ENCODE measurements at regions not wholly inside any gene's neighbourhood (a gene's known extent, or its start where the extent isn't known, plus 50 kb on each side); places are given as distances from the start of the nearest gene placed in this dataset.

GRCh38 chr10:76666891-76667290 is 970.7 kb downstream of the KCNMA1 start:
- Histone ChIP-seq H4K20me1 (ENCODE audit: insufficient read depth, low read length) (no peaks in the 10 kb centered on the region), H3K9ac (ENCODE audit: low read length) (no peak overlapping the region), H3K27me3 (ENCODE audit: insufficient read depth, low read length) (no peaks in the 10 kb centered on the region), H3F3A (ENCODE audit: insufficient read depth, low read length) (no peaks in the 10 kb centered on the region), H3K36me3 (ENCODE audit: insufficient read depth, low read length) (no peaks in the 10 kb centered on the region), H3K4me2 (ENCODE audit: low read length) (no peak overlapping the region), H3K27ac (ENCODE audit: low read depth, low read length, poor library complexity, severe bottlenecking) (no peak overlapping the region), H3K4me3 (ENCODE audit: low read depth, low read length, poor library complexity, severe bottlenecking) (no peak overlapping the region), H2AFZ (ENCODE audit: low read length) (no peak overlapping the region), H3K9me3 (ENCODE audit: low read length) (no peaks in the 10 kb centered on the region), H3K79me2 (ENCODE audit: insufficient read depth, low read length) (no peaks in the 10 kb centered on the region), H3K4me1 (ENCODE audit: insufficient read depth, low read length, severe bottlenecking) (no peaks in the 10 kb centered on the region), H3K9me2 (ENCODE audit: low read depth, low read length) (no peaks in the 10 kb centered on the region)
- TF ChIP-seq CTCF (IDR thresholded peaks at IDR 0.05; ENCODE audit: low read length) (no peak), EZH2 (IDR thresholded peaks at IDR 0.05; ENCODE audit: borderline replicate concordance, low read length) (no peak)

DNA sequence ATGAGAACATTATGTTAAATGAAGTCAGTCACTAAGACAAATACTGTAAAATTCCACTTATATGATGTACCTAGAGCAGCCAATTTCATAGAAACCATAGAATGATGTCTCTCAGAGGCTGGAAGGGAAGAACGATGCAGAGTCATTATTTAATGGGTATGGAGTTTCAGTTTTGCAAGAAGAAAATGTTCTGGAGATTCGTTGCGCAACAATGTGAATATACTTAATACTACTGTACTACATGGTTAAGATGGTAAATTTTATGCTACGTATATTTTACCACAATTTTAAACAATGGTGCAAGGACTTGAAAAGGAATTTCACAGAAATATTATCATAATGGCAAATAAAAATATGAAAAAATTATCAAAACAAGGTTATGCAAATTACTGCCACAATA is 972.6 kb downstream of the KCNMA1 start:
- H3K79me2 ChIP-seq (ENCODE audit: insufficient read depth, low read length): no peaks in the 10 kb centered on the region
- TF ChIP-seq EZH2 (IDR thresholded peaks at IDR 0.05; ENCODE audit: borderline replicate concordance, low read length) (no peak), CTCF (IDR thresholded peaks at IDR 0.05; ENCODE audit: low read length) (no peak)
- H3K27me3 ChIP-seq (ENCODE audit: insufficient read depth, low read length): no peaks in the 10 kb centered on the region
- no peak overlapping the region for H2AFZ ChIP-seq (ENCODE audit: low read length)
- H3K9ac ChIP-seq (ENCODE audit: low read length): no peak overlapping the region
- no peaks in the 10 kb centered on the region for H4K20me1 ChIP-seq (ENCODE audit: insufficient read depth, low read length)
- no peak overlapping the region for H3K27ac ChIP-seq (ENCODE audit: low read depth, low read length, poor library complexity, severe bottlenecking)
- no peaks in the 10 kb centered on the region for H3K36me3 ChIP-seq (ENCODE audit: insufficient read depth, low read length)
- H3K4me1 ChIP-seq (ENCODE audit: insufficient read depth, low read length, severe bottlenecking): no peaks in the 10 kb centered on the region
- no peak overlapping the region for H3K4me2 ChIP-seq (ENCODE audit: low read length)
- H3K9me2 ChIP-seq (ENCODE audit: low read depth, low read length): no peaks in the 10 kb centered on the region
- no peak overlapping the region for H3K4me3 ChIP-seq (ENCODE audit: low read depth, low read length, poor library complexity, severe bottlenecking)
- H3F3A ChIP-seq (ENCODE audit: insufficient read depth, low read length): no peaks in the 10 kb centered on the region
- no peaks in the 10 kb centered on the region for H3K9me3 ChIP-seq (ENCODE audit: low read length)

DNA sequence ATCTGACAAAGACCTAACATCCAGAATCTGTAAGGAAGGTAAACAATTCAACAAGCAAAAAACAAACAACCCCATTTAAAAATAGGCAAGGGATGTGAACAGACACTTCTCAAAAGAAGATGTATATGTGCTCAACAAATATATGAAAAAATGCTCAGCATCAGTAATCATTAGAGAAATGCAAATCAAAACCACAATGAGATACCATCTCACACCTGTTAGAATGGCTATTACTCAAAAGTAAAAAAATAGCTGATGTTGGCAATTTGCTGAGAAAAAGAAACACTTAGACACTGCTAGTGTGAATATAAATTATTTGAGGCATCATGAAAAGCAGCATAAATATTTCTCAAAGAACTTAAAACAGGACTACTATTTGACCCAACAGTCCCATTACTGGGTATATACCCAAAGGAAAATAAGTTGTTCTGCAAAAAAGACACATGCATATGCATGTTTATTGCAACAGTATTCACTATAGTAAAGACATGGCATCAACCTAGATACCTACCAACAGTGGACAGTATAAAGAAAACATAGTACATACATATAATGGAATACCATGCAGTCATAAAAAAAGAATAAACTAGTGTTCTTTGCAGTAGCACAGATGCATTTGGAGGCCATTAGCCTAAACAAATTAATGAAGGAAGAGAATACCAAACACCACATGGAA is 980.1 kb downstream of the KCNMA1 start:
- no peaks in the 10 kb centered on the region for H4K20me1 ChIP-seq (ENCODE audit: insufficient read depth, low read length)
- no peak overlapping the region for H3K9ac ChIP-seq (ENCODE audit: low read length)
- H3F3A ChIP-seq (ENCODE audit: insufficient read depth, low read length): no peaks in the 10 kb centered on the region
- TF ChIP-seq CTCF (IDR thresholded peaks at IDR 0.05; ENCODE audit: low read length): no peak
- no peak for TF ChIP-seq EZH2 (IDR thresholded peaks at IDR 0.05; ENCODE audit: borderline replicate concordance, low read length)
- no peaks in the 10 kb centered on the region for H3K9me2 ChIP-seq (ENCODE audit: low read depth, low read length)
- no peaks in the 10 kb centered on the region for H3K9me3 ChIP-seq (ENCODE audit: low read length)
- no peak overlapping the region for H2AFZ ChIP-seq (ENCODE audit: low read length)
- no peak overlapping the region for H3K27ac ChIP-seq (ENCODE audit: low read depth, low read length, poor library complexity, severe bottlenecking)
- no peaks in the 10 kb centered on the region for H3K36me3 ChIP-seq (ENCODE audit: insufficient read depth, low read length)
- no peaks in the 10 kb centered on the region for H3K27me3 ChIP-seq (ENCODE audit: insufficient read depth, low read length)
- H3K4me3 ChIP-seq (ENCODE audit: low read depth, low read length, poor library complexity, severe bottlenecking): no peak overlapping the region
- H3K79me2 ChIP-seq (ENCODE audit: insufficient read depth, low read length): no peaks in the 10 kb centered on the region
- no peaks in the 10 kb centered on the region for H3K4me1 ChIP-seq (ENCODE audit: insufficient read depth, low read length, severe bottlenecking)
- no peak overlapping the region for H3K4me2 ChIP-seq (ENCODE audit: low read length)
